Testis (tissue), 2 donors: ENCODE measurements at regions not wholly inside any gene's neighbourhood (a gene's known extent, or its start where the extent isn't known, plus 50 kb on each side); places are given as distances from the start of the nearest gene placed in this dataset.

Experiments
- DNase-seq: peaks from one replicate; pipeline ENCODE4 v3.0.0-alpha.2; 2019
- H3K27ac ChIP-seq, 2 donors: fragments of 200-600 bp; sonication (generic); one replicate each; pipeline ENCODE4 v1.5.1; 2019
- H3K27me3 ChIP-seq: fragments of 200-600 bp; sonication (generic); one replicate; pipeline ENCODE4 v1.5.1; 2019
- H3K36me3 ChIP-seq: fragments of 200-600 bp; sonication (generic); one replicate; pipeline ENCODE4 v1.5.1; 2017; ENCODE audit warnings: low read depth; ENCODE audit errors: missing control alignments
- H3K4me1 ChIP-seq: fragments of 200-600 bp; sonication (generic); one replicate; pipeline ENCODE4 v1.5.1; 2019
- H3K4me3 ChIP-seq, 2 donors: fragments of 200-600 bp; sonication (generic); one replicate each; pipeline ENCODE4 v1.5.1; 2017 to 2019
- H3K9me3 ChIP-seq: fragments of 200-600 bp; sonication (generic); one replicate; pipeline ENCODE4 v1.5.1; 2017
- CTCF ChIP-seq, 3 experiments: fragments of 450-650 bp in 2 of 3; fragments of 200-600 bp in 1 of 3; sonication (generic) in 1 of 3; IDR thresholded peaks; one replicate each; pipeline ENCODE4 v1.5.1; 2016 to 2019; ENCODE audit warnings: antibody characterized with exemption in 3 of 3, mild to moderate bottlenecking in 2 of 3, moderate library complexity in 1 of 3
- POLR2A ChIP-seq: fragments of 450-650 bp; IDR thresholded peaks from one replicate; pipeline ENCODE4 v1.6.1; 2017; ENCODE audit warnings: antibody characterized with exemption, mild to moderate bottlenecking, moderate library complexity
- WGBS, 2 donors: methylation state at CpG; one replicate each; pipeline ENCODE4 v1.1.5; 2018; 5-methylcytosine and 5-hydroxymethylcytosine counted together
- intact Hi-C: fragments of 100-400 bp; cut with DNase I; formaldehyde crosslinking; loops from one replicate; pipeline ENCODE4 v1.15.1; 2023; ENCODE audit warnings: low total_unique reads

DNA sequence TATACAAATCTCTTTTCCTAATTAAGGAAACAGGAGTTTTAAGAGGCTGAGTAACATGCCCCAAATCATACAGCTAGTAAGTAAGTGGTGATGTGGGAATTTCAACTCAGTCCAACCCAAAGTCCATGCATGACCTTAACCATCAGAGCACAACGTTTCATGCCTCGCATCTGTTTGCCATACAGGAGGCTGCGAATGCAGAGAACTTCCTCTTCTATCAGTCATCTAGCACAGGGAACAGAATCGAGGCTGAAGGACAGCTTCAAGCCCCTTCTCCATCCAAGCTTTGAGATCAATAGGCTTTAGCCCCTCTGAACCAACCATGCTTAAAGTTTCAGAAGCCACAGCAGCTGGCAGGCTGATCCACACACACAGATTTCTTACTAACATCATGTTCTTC lies 113.2 kb downstream of the MAFB start:
- H3K4me1 ChIP-seq: no peaks in the 10 kb centered on the region
- no peak overlapping the region for H3K4me3 ChIP-seq
- 61 to 77% methylated on average over 4 of the region's 4 CpGs for WGBS, 2 donors
- no peak for DNase-seq
- H3K9me3 ChIP-seq: no peaks in the 10 kb centered on the region
- TF ChIP-seq POLR2A: no peak
- no peak for TF ChIP-seq CTCF (IDR thresholded peaks at IDR 0.05)
- H3K27ac ChIP-seq: no peak overlapping the region
- no peaks in the 10 kb centered on the region for H3K36me3 ChIP-seq
- intact Hi-C loops: no loop called here
- no peaks in the 10 kb centered on the region for H3K27me3 ChIP-seq

DNA sequence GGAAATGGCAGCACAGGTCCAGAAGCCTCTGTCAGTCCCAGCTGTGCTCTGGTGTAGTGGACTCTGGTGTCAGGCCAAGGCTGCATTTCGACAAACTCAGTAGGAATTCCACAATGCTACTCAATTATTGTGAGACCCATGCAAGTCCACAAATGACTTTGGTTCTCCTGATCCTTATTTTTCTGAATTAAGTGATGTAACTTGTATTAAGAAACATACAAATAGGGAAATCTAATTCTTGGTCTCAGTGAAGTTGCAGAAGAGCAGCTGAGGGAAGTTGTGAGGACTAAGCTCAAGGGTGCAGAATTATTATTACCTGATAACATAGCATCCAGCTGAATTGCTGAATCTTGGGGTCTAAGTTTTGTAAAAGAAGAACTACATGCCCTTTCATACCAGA lies 116.8 kb downstream of the MAFB start:
- H3K27ac ChIP-seq: no peak overlapping the region
- no peak for DNase-seq
- no peaks in the 10 kb centered on the region for H3K27me3 ChIP-seq
- intact Hi-C loops: no loop called here
- TF ChIP-seq POLR2A (no peak), CTCF (IDR thresholded peaks at IDR 0.05) (no peak)
- H3K4me3 ChIP-seq: no peak overlapping the region
- no peaks in the 10 kb centered on the region for H3K36me3 ChIP-seq
- H3K9me3 ChIP-seq: no peaks in the 10 kb centered on the region
- WGBS, 2 donors: 60 to 85% methylated on average over 1 of the region's 1 CpG
- H3K4me1 ChIP-seq: no peaks in the 10 kb centered on the region

DNA sequence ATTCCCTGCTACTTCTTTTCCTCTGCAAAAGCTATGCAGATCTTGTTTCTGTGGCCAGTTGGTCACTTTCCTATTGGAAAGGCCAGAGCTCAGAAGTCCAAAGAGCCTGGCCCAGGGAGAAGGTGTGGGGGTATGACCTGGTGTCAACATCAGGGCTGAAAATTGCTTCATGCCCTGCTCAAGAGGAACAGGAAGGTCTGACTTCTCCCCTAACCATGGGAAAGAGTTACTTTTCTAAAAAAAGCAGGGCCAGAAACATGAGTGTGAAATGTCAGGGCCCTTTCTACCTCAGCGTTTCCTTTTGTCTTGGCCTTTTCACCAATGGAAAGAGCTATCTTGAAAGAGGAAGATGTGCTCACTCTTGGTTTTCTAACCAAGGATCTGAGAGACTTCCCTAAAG lies 117.4 kb downstream of the MAFB start:
- H3K36me3 ChIP-seq: no peaks in the 10 kb centered on the region
- H3K4me1 ChIP-seq: no peaks in the 10 kb centered on the region
- intact Hi-C loops: no loop called here
- no peak for DNase-seq
- no peaks in the 10 kb centered on the region for H3K9me3 ChIP-seq
- no peak overlapping the region for H3K27ac ChIP-seq
- no peaks in the 10 kb centered on the region for H3K27me3 ChIP-seq
- TF ChIP-seq POLR2A (no peak), CTCF (IDR thresholded peaks at IDR 0.05) (no peak)
- H3K4me3 ChIP-seq: no peak overlapping the region
- 84 to 95% methylated on average over 1 of the region's 1 CpG for WGBS, 2 donors

- no peak for DNase-seq
- intact Hi-C loops: no loop called here
- TF ChIP-seq CTCF (IDR thresholded peaks at IDR 0.05): no peak
- TF ChIP-seq POLR2A: no peak
- no peaks in the 10 kb centered on the region for H3K4me1 ChIP-seq
- H3K4me3 ChIP-seq: no peak overlapping the region
- WGBS, 2 donors: 82 to 97% methylated on average over 2 to 3 of the region's 3 CpGs
- no peak overlapping the region for H3K27ac ChIP-seq
- H3K9me3 ChIP-seq: no peaks in the 10 kb centered on the region
- no peaks in the 10 kb centered on the region for H3K36me3 ChIP-seq
- H3K27me3 ChIP-seq: no peaks in the 10 kb centered on the region
Measured at GRCh38 chr20:40568200-40568599, 120.8 kb downstream of the MAFB start.

GRCh38 chr20:40565682-40566040 lies 123.4 kb downstream of the MAFB start:
- Histone ChIP-seq H3K9me3 (no peaks in the 10 kb centered on the region), H3K27ac (no peak overlapping the region), H3K4me3 (no peak overlapping the region), H3K36me3 (no peaks in the 10 kb centered on the region), H3K27me3 (no peaks in the 10 kb centered on the region), H3K4me1 (no peaks in the 10 kb centered on the region)
- WGBS, 2 donors: 83 to 100% methylated on average over 1 of the region's 1 CpG
- intact Hi-C loops: no loop called here
- TF ChIP-seq POLR2A: no peak
- TF ChIP-seq CTCF (IDR thresholded peaks at IDR 0.05): no peak
- DNase-seq: no peak
